Mucosa of descending colon (tissue), 3 donors: ENCODE measurements at regions not wholly inside any gene's neighbourhood (a gene's known extent, or its start where the extent isn't known, plus 50 kb on each side); places are given as distances from the start of the nearest gene placed in this dataset.

Source experiments
- ATAC-seq: fragments of 200-7000 bp; cut with Tn5 transposase; one replicate; pipeline ENCODE4 v1.9.1; 2020; ENCODE audit warnings: mild to moderate bottlenecking, moderate library complexity
- DNase-seq, 3 donors: peaks; one replicate each; pipeline ENCODE4 v3.0.0-alpha.2; 2020
- H3K36me3 ChIP-seq: fragments of 200-600 bp; one replicate; pipeline ENCODE4 v1.8.0; 2021; ENCODE audit warnings: low read depth, mild to moderate bottlenecking
- H3K4me1 ChIP-seq: fragments of 200-600 bp; one replicate; pipeline ENCODE4 v1.8.0; 2021; ENCODE audit warnings: low read depth, mild to moderate bottlenecking
- H3K4me3 ChIP-seq: fragments of 200-600 bp; one replicate; pipeline ENCODE4 v1.8.0; 2021; ENCODE audit warnings: mild to moderate bottlenecking
- H3K9me3 ChIP-seq: fragments of 200-600 bp; one replicate; pipeline ENCODE4 v1.8.0; 2021; ENCODE audit warnings: mild to moderate bottlenecking
- CTCF ChIP-seq: fragments of 200-600 bp; IDR thresholded peaks from one replicate; pipeline ENCODE4 v1.8.0; 2022; ENCODE audit warnings: antibody characterized with exemption, mild to moderate bottlenecking
- intact Hi-C, 2 donors: fragments of 100-400 bp; cut with DNase I in 1 of 2; cut with micrococcal nuclease in 1 of 2; formaldehyde crosslinking; loops; one replicate each; pipeline versions ENCODE4 v1.11.0 to v1.11.1; 2022; cut with DNase I, micrococcal nuclease
- donor health status: DM: no; HTN: no; CAD: no; lungs with moderate emphysema.
- donor health status: DM: no; HTN: no; CAD: no.
- donor health status: DM: no; HTN: yes; CAD: no.

- intact Hi-C loops: no loop called here
- DNase-seq (no peak), ATAC-seq (no peak)
- Histone ChIP-seq H3K36me3 (no peaks in the 10 kb centered on the region), H3K4me1 (no peaks in the 10 kb centered on the region), H3K9me3 (no peaks in the 10 kb centered on the region), H3K4me3 (no peak overlapping the region)
- no peak for TF ChIP-seq CTCF
Observed at GRCh38 chr15:88727439-88727838, 75.8 kb upstream of the ACAN start.

- no peak for TF ChIP-seq CTCF
- DNase-seq (no peak), ATAC-seq (no peak)
- H3K4me3 ChIP-seq: no peak overlapping the region
- H3K9me3 ChIP-seq: no peaks in the 10 kb centered on the region
- H3K4me1 ChIP-seq: no peaks in the 10 kb centered on the region
- intact Hi-C loops: no loop called here
- H3K36me3 ChIP-seq: no peaks in the 10 kb centered on the region
Observed at GRCh38 chr15:88729581-88729980, 73.7 kb upstream of the ACAN start.

GRCh38 chr15:88730751-88731150, 72.5 kb upstream of the ACAN start:
- H3K4me3 ChIP-seq: no peak overlapping the region
- H3K9me3 ChIP-seq: no peaks in the 10 kb centered on the region
- TF ChIP-seq CTCF: no peak
- ATAC-seq (no peak), DNase-seq (no peak)
- no peaks in the 10 kb centered on the region for H3K4me1 ChIP-seq
- no peaks in the 10 kb centered on the region for H3K36me3 ChIP-seq
- intact Hi-C loops: no loop called here

- ATAC-seq (no peak), DNase-seq (no peak)
- Histone ChIP-seq H3K36me3 (no peaks in the 10 kb centered on the region), H3K4me3 (no peak overlapping the region), H3K9me3 (no peaks in the 10 kb centered on the region), H3K4me1 (no peaks in the 10 kb centered on the region)
- intact Hi-C loops: no loop called here
- no peak for TF ChIP-seq CTCF
Observed at GRCh38 chr15:88735212-88735611, 68.0 kb upstream of the ACAN start.

- Histone ChIP-seq H3K4me3 (no peak overlapping the region), H3K36me3 (no peaks in the 10 kb centered on the region), H3K4me1 (no peaks in the 10 kb centered on the region), H3K9me3 (no peaks in the 10 kb centered on the region)
- no peak for DNase-seq
- TF ChIP-seq CTCF: no peak
- ATAC-seq: no peak
- intact Hi-C loops: no loop called here
Observed at GRCh38 chr15:88736204-88736603, 67.0 kb upstream of the ACAN start.

- Histone ChIP-seq H3K9me3 (no peaks in the 10 kb centered on the region), H3K4me1 (no peaks in the 10 kb centered on the region), H3K36me3 (no peaks in the 10 kb centered on the region), H3K4me3 (no peak overlapping the region)
- intact Hi-C loops: no loop called here
- ATAC-seq (no peak), DNase-seq (no peak)
- no peak for TF ChIP-seq CTCF
Observed at GRCh38 chr15:88738796-88739195, 64.4 kb upstream of the ACAN start.
